Adipocyte (in vitro differentiated cells): ENCODE measurements at regions not wholly inside any gene's neighbourhood (a gene's known extent, or its start where the extent isn't known, plus 50 kb on each side); places are given as distances from the start of the nearest gene placed in this dataset.

Experiments
- DNase-seq: peaks from one replicate; pipeline ENCODE4 v3.0.0-alpha.2; 2015; ENCODE audit warnings: low read depth
- H3K27me3 ChIP-seq: replicated peaks from 2 replicates; pipeline ENCODE4 v1.7.0; 2013; ENCODE audit warnings: mild to moderate bottlenecking, low read length, moderate library complexity; ENCODE audit not compliant: control insufficient read depth, insufficient read depth
- H3K36me3 ChIP-seq: 2 replicates; pipeline ENCODE4 v1.7.0; 2013; ENCODE audit warnings: low read length, mild to moderate bottlenecking, moderate library complexity; ENCODE audit not compliant: control insufficient read depth, insufficient read depth, severe bottlenecking
- H3K4me1 ChIP-seq: 2 replicates; pipeline ENCODE4 v1.7.0; 2013; ENCODE audit warnings: mild to moderate bottlenecking, low read length, moderate library complexity; ENCODE audit not compliant: control insufficient read depth, insufficient read depth
- H3K4me3 ChIP-seq: 2 replicates; pipeline ENCODE4 v1.7.0; 2013; ENCODE audit warnings: mild to moderate bottlenecking, low read length, moderate library complexity
- H3K9ac ChIP-seq: 2 replicates; pipeline ENCODE4 v1.7.0; 2013; ENCODE audit warnings: mild to moderate bottlenecking, low read length, moderate library complexity
- H3K9me3 ChIP-seq: 2 replicates; pipeline ENCODE4 v1.7.0; 2013; ENCODE audit warnings: mild to moderate bottlenecking, low read length, moderate library complexity; ENCODE audit not compliant: control insufficient read depth

GRCh38 chr14:99077844-99078236, 194.2 kb downstream of the BCL11B start:
- H3K4me1 ChIP-seq: peaks cover 3% of the 10 kb centered on the region
- H3K27me3 ChIP-seq: no peaks in the 10 kb centered on the region
- no peak overlapping the region for H3K4me3 ChIP-seq
- no peak overlapping the region for H3K9ac ChIP-seq
- no peaks in the 10 kb centered on the region for H3K36me3 ChIP-seq
- no peak for DNase-seq
- peaks cover 15% of the 10 kb centered on the region for H3K9me3 ChIP-seq

- Histone ChIP-seq H3K9me3 (peaks cover 17% of the 10 kb centered on the region), H3K27me3 (no peaks in the 10 kb centered on the region), H3K4me3 (no peak overlapping the region), H3K9ac (no peak overlapping the region), H3K36me3 (no peaks in the 10 kb centered on the region), H3K4me1 (peaks cover 3% of the 10 kb centered on the region)
- no peak for DNase-seq
These were observed 193.6 kb downstream of the BCL11B start for GRCh38 chr14:99078426-99078825.

- no peaks in the 10 kb centered on the region for H3K27me3 ChIP-seq
- peaks cover 20% of the 10 kb centered on the region for H3K9me3 ChIP-seq
- no peaks in the 10 kb centered on the region for H3K36me3 ChIP-seq
- DNase-seq: no peak
- no peak overlapping the region for H3K9ac ChIP-seq
- H3K4me3 ChIP-seq: no peak overlapping the region
- H3K4me1 ChIP-seq: peaks cover 3% of the 10 kb centered on the region
These were observed 192.8 kb downstream of the BCL11B start for GRCh38 chr14:99079061-99079727.

- no peaks in the 10 kb centered on the region for H3K36me3 ChIP-seq
- H3K4me1 ChIP-seq: peaks cover 3% of the 10 kb centered on the region
- no peak overlapping the region for H3K4me3 ChIP-seq
- DNase-seq: no peak
- H3K9me3 ChIP-seq: peaks cover 20% of the 10 kb centered on the region
- no peak overlapping the region for H3K9ac ChIP-seq
- H3K27me3 ChIP-seq: no peaks in the 10 kb centered on the region
These were observed 191.7 kb downstream of the BCL11B start for GRCh38 chr14:99080306-99080705.

- Histone ChIP-seq H3K4me3 (no peak overlapping the region), H3K27me3 (no peaks in the 10 kb centered on the region), H3K9ac (no peak overlapping the region), H3K4me1 (no peaks in the 10 kb centered on the region), H3K9me3 (peaks cover 20% of the 10 kb centered on the region), H3K36me3 (no peaks in the 10 kb centered on the region)
- no peak for DNase-seq
These were observed 190.7 kb downstream of the BCL11B start for GRCh38 chr14:99081156-99081765.

GRCh38 chr14:99081880-99082279, 190.1 kb downstream of the BCL11B start:
- no peaks in the 10 kb centered on the region for H3K36me3 ChIP-seq
- H3K4me3 ChIP-seq: no peak overlapping the region
- no peak overlapping the region for H3K9ac ChIP-seq
- H3K9me3 ChIP-seq: peaks cover 20% of the 10 kb centered on the region
- H3K27me3 ChIP-seq: no peaks in the 10 kb centered on the region
- no peak for DNase-seq
- no peaks in the 10 kb centered on the region for H3K4me1 ChIP-seq

- peaks cover 4% of the 10 kb centered on the region for H3K9me3 ChIP-seq
- no peaks in the 10 kb centered on the region for H3K4me1 ChIP-seq
- DNase-seq: no peak
- no peaks in the 10 kb centered on the region for H3K27me3 ChIP-seq
- no peak overlapping the region for H3K4me3 ChIP-seq
- H3K9ac ChIP-seq: no peak overlapping the region
- no peaks in the 10 kb centered on the region for H3K36me3 ChIP-seq
These were observed 178.2 kb downstream of the BCL11B start for GRCh38 chr14:99093532-99094517.

- no peak overlapping the region for H3K4me3 ChIP-seq
- no peak for DNase-seq
These were observed 177.1 kb downstream of the BCL11B start for GRCh38 chr14:99094901-99095300.

GRCh38 chr14:99095369-99095768, 176.6 kb downstream of the BCL11B start:
- Histone ChIP-seq H3K4me3 (no peak overlapping the region), H3K9ac (no peak overlapping the region), H3K9me3 (peaks cover 4% of the 10 kb centered on the region), H3K27me3 (no peaks in the 10 kb centered on the region), H3K36me3 (no peaks in the 10 kb centered on the region), H3K4me1 (no peaks in the 10 kb centered on the region)
- DNase-seq: no peak

More at GRCh38 chr14:99094901-99095300, 177.1 kb downstream of the BCL11B start:
- H3K27me3 ChIP-seq: no peaks in the 10 kb centered on the region
- H3K9me3 ChIP-seq: peaks cover 4% of the 10 kb centered on the region
- H3K4me1 ChIP-seq: no peaks in the 10 kb centered on the region
- H3K9ac ChIP-seq: no peak overlapping the region
- H3K36me3 ChIP-seq: no peaks in the 10 kb centered on the region

- Histone ChIP-seq H3K4me1 (no peaks in the 10 kb centered on the region), H3K4me3 (no peak overlapping the region), H3K9me3 (no peaks in the 10 kb centered on the region), H3K27me3 (no peaks in the 10 kb centered on the region), H3K36me3 (no peaks in the 10 kb centered on the region), H3K9ac (no peak overlapping the region)
- DNase-seq: no peak
These were observed 173.8 kb downstream of the BCL11B start for GRCh38 chr14:99098199-99098598.
